Breast epithelium (tissue), 4 donors: ENCODE measurements at regions not wholly inside any gene's neighbourhood (a gene's known extent, or its start where the extent isn't known, plus 50 kb on each side); places are given as distances from the start of the nearest gene placed in this dataset.

Experiments
- DNase-seq, 2 donors: peaks; one replicate each; pipeline ENCODE4 v3.0.0-alpha.2; 2019; ENCODE audit warnings: low spot score in 2 of 2
- H3K27ac ChIP-seq, 2 donors: fragments of 200-600 bp; sonication (generic) in 1 of 2; one replicate each; pipeline ENCODE4 v1.5.1; 2016 to 2019; ENCODE audit warnings: mild to moderate bottlenecking in 1 of 2
- H3K27me3 ChIP-seq, 2 donors: fragments of 200-600 bp; sonication (generic) in 1 of 2; one replicate each; pipeline versions ENCODE4 v1.5.1 to v1.6.0; 2017 to 2019; ENCODE audit warnings: control low read depth in 1 of 2, mild to moderate bottlenecking in 1 of 2
- H3K36me3 ChIP-seq: fragments of 200-600 bp; one replicate; pipeline ENCODE4 v1.5.1; 2019
- H3K4me1 ChIP-seq, 2 donors: fragments of 200-600 bp; sonication (generic); one replicate each; pipeline ENCODE4 v1.5.1; 2016 to 2019; ENCODE audit warnings: control low read depth in 1 of 2
- H3K4me3 ChIP-seq, 3 donors: fragments of 200-600 bp; sonication (generic); 1 replicate in 2 of 3; 2 replicates in 1 of 3; pipeline ENCODE4 v1.5.1; 2016 to 2019; ENCODE audit warnings: mild to moderate bottlenecking in 3 of 3, moderate library complexity in 2 of 3
- H3K9me3 ChIP-seq, 2 donors: fragments of 200-600 bp; sonication (generic) in 1 of 2; one replicate each; pipeline ENCODE4 v1.5.1; 2016 to 2019; ENCODE audit warnings: control low read depth in 1 of 2
- POLR2A ChIP-seq: fragments of 450-650 bp; IDR thresholded peaks from one replicate; pipeline ENCODE4 v1.6.1; 2016; ENCODE audit warnings: antibody characterized with exemption, mild to moderate bottlenecking, moderate library complexity
- POLR2AphosphoS5 ChIP-seq, 3 donors: sonication (generic); formaldehyde crosslinking; IDR thresholded peaks; one replicate each; pipeline ENCODE4 v1.6.1; 2017; ENCODE audit warnings: antibody characterized with exemption in 3 of 3
- intact Hi-C: fragments of 100-400 bp; cut with DNase I; formaldehyde crosslinking; loops from one replicate; pipeline ENCODE4 v1.15.1; 2023; ENCODE audit warnings: low total_unique reads
- TF ChIP-seq, protein P1 (sequence below), 3 donors: fragments of 450-650 bp; IDR thresholded peaks; one replicate each; pipeline ENCODE4 v1.5.1; 2016 to 2017; ENCODE audit warnings: antibody characterized with exemption in 3 of 3, mild to moderate bottlenecking in 3 of 3, moderate library complexity in 3 of 3

DNA sequence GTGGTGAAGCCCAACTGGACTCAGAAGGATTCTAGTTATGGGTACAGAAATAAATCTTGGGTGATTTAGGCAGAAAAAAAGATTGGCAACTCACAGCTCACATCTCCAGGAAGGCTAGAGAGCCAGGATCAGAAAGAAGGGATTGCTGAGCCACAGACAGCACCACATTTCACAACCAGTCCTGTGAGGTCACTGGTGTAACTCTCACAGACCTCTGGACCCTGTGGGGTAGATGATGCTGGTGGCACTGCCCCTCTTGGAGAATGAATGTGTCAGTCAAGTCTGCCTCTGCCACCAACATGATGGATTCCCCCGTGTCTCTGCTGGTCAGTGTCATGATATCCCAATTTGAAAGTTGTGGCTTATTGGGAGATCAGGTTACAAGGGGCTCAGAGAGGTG is 70.9 kb upstream of the HMCN1 start:
- no peaks in the 10 kb centered on the region for H3K27me3 ChIP-seq
- H3K9me3 ChIP-seq = no peaks in the 10 kb centered on the region
- TF ChIP-seq, protein P1, sequence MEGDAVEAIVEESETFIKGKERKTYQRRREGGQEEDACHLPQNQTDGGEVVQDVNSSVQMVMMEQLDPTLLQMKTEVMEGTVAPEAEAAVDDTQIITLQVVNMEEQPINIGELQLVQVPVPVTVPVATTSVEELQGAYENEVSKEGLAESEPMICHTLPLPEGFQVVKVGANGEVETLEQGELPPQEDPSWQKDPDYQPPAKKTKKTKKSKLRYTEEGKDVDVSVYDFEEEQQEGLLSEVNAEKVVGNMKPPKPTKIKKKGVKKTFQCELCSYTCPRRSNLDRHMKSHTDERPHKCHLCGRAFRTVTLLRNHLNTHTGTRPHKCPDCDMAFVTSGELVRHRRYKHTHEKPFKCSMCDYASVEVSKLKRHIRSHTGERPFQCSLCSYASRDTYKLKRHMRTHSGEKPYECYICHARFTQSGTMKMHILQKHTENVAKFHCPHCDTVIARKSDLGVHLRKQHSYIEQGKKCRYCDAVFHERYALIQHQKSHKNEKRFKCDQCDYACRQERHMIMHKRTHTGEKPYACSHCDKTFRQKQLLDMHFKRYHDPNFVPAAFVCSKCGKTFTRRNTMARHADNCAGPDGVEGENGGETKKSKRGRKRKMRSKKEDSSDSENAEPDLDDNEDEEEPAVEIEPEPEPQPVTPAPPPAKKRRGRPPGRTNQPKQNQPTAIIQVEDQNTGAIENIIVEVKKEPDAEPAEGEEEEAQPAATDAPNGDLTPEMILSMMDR (IDR thresholded peaks at IDR 0.05) = no peak
- TF ChIP-seq POLR2AphosphoS5 (IDR thresholded peaks at IDR 0.05) (no peak), POLR2A (no peak)
- intact Hi-C loops = no loop called here
- no peak for DNase-seq
- H3K27ac ChIP-seq = no peak overlapping the region
- no peak overlapping the region for H3K4me3 ChIP-seq
- no peaks in the 10 kb centered on the region for H3K36me3 ChIP-seq
- H3K4me1 ChIP-seq = no peaks in the 10 kb centered on the region

DNA sequence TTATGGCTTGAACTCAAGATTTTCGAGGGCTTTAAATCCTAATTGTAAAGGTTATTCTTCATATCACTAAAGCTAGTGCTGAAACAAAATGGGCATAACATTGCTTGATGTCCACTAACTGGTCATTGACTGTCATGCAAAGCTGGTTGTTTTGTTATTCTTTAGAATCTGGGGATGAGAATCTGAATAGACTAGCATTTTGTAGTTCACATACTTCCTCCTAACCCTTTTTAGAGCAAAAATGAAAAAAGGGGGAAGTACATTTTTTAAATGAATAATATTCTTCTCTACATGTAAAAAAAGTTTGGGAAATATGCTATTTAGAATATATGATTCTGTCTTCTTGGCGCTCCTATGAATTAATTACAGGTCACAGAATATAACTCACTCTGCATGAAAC is 72.2 kb upstream of the HMCN1 start:
- TF ChIP-seq POLR2A = no peak
- TF ChIP-seq, protein P1 (IDR thresholded peaks at IDR 0.05) = no peak
- TF ChIP-seq POLR2AphosphoS5 (IDR thresholded peaks at IDR 0.05) = no peak
- no peaks in the 10 kb centered on the region for H3K9me3 ChIP-seq
- no peaks in the 10 kb centered on the region for H3K36me3 ChIP-seq
- intact Hi-C loops = no loop called here
- DNase-seq = no peak
- no peaks in the 10 kb centered on the region for H3K27me3 ChIP-seq
- H3K27ac ChIP-seq = no peak overlapping the region
- H3K4me3 ChIP-seq = no peak overlapping the region
- no peaks in the 10 kb centered on the region for H3K4me1 ChIP-seq

DNA sequence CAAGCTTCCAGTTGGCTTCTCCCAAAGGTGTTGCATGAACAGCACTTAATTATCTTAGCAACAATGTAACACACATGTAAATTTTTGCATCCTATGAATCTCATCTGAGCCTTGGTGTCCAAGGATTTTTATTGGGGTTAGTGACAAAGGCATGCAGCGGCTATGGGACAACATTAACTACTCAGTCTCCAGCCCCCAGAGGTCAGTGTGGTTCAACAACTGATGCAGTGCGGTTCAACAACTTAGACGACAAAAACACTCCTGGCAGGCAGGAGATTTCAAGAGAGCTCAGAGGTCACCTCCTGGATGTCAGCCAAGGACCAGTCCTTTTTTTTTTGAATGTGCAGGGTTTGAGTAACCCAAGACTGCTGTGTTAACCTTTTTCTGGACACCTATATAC is 77.5 kb upstream of the HMCN1 start:
- TF ChIP-seq, protein P1 (IDR thresholded peaks at IDR 0.05) = no peak
- TF ChIP-seq POLR2A (no peak), POLR2AphosphoS5 (IDR thresholded peaks at IDR 0.05) (no peak)
- Histone ChIP-seq H3K4me3 (no peak overlapping the region), H3K9me3 (no peaks in the 10 kb centered on the region), H3K27me3 (no peaks in the 10 kb centered on the region), H3K4me1 (no peaks in the 10 kb centered on the region), H3K36me3 (no peaks in the 10 kb centered on the region), H3K27ac (no peak overlapping the region)
- intact Hi-C loops = no loop called here
- no peak for DNase-seq

- no peaks in the 10 kb centered on the region for H3K36me3 ChIP-seq
- intact Hi-C loops = no loop called here
- H3K27ac ChIP-seq = no peak overlapping the region
Measured at GRCh38 chr1:185654952-185655314, 79.3 kb upstream of the HMCN1 start.

DNA sequence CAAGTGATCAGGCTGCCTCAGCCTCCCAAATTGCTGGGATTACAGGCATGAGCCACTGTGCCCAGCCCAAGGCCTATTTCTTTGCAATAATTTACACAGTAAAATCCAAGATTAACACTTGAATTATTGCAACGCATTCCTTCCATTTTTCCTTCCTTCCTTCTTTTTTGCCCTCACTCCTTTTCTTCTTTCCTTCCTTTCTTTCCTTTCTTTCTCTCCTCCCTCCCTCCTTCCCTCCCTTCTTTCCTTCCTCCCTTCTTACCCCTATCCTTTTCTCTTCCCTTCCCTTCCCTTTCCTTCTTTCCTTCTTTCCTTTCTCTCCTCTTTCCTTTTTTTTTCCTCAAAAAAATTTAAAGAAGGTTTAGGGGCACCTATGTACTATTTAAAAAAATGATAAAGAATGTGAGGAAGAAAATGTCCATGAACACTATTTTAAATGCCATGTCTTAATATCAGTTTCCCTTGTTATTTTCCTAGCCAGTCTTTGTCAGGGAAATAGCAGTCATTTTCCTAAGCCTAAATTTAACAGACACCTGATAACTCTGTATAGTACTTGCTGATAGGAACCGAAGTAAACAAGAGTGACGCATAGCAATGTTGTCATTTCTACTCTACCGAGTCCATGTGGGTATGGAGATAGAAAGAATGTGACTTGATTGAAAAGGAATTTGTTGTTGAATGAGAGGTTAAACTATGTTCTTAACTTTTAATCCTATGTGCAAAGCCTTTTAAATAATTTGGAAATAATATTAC is 79.8 kb upstream of the HMCN1 start:
- no peak for DNase-seq
- Histone ChIP-seq H3K27ac (no peak overlapping the region), H3K4me1 (no peaks in the 10 kb centered on the region), H3K36me3 (no peaks in the 10 kb centered on the region), H3K27me3 (no peaks in the 10 kb centered on the region), H3K9me3 (no peaks in the 10 kb centered on the region), H3K4me3 (no peak overlapping the region)
- TF ChIP-seq POLR2A = no peak
- no peak for TF ChIP-seq POLR2AphosphoS5 (IDR thresholded peaks at IDR 0.05)
- TF ChIP-seq, protein P1 (IDR thresholded peaks at IDR 0.05) = no peak
- intact Hi-C loops = no loop called here

More at GRCh38 chr1:185654952-185655314, 79.3 kb upstream of the HMCN1 start:
- no peak for TF ChIP-seq POLR2A
- TF ChIP-seq, protein P1 (IDR thresholded peaks at IDR 0.05) = no peak
- no peak for TF ChIP-seq POLR2AphosphoS5 (IDR thresholded peaks at IDR 0.05)
- no peaks in the 10 kb centered on the region for H3K9me3 ChIP-seq
- no peaks in the 10 kb centered on the region for H3K27me3 ChIP-seq
- no peak for DNase-seq
- no peak overlapping the region for H3K4me3 ChIP-seq
- H3K4me1 ChIP-seq = no peaks in the 10 kb centered on the region
